HG03108 (cell line): ENCODE measurements at regions not wholly inside any gene's neighbourhood (a gene's known extent, or its start where the extent isn't known, plus 50 kb on each side); places are given as distances from the start of the nearest gene placed in this dataset.

ENCODE experiments used
- ATAC-seq: cut with Tn5 transposase; IDR thresholded peaks from one replicate; pipeline ENCODE4 v1.9.1; 2021; ENCODE audit warnings: moderate library complexity; ENCODE audit not compliant: unreplicated experiment

GRCh38 chr17:73750975-73751374 lies 106.7 kb upstream of the SDK2 start:
- no peak for ATAC-seq

GRCh38 chr17:73753751-73754496 lies 109.7 kb upstream of the SDK2 start:
- no peak for ATAC-seq

- ATAC-seq = no peak
Measured at GRCh38 chr17:73754886-73755400, 110.7 kb upstream of the SDK2 start.

- ATAC-seq = no peak
Measured at GRCh38 chr17:73757420-73757819, 113.2 kb upstream of the SDK2 start.

- ATAC-seq = no peak
Measured at GRCh38 chr17:73758245-73758644, 114.0 kb upstream of the SDK2 start.

GRCh38 chr17:73759324-73759723 lies 115.1 kb upstream of the SDK2 start:
- ATAC-seq = no peak

GRCh38 chr17:73759734-73760438 lies 115.6 kb upstream of the SDK2 start:
- no peak for ATAC-seq

- ATAC-seq = no peak
Measured at GRCh38 chr17:73760439-73760758, 116.2 kb upstream of the SDK2 start.

- no peak for ATAC-seq
Measured at GRCh38 chr17:73765824-73766563, 121.7 kb upstream of the SDK2 start.

- no peak for ATAC-seq
Measured at GRCh38 chr17:73767696-73768095, 123.5 kb upstream of the SDK2 start.

GRCh38 chr17:73768691-73769090 lies 124.4 kb upstream of the SDK2 start:
- ATAC-seq = no peak

GRCh38 chr17:73769479-73769878 lies 125.2 kb upstream of the SDK2 start:
- ATAC-seq = no peak

- ATAC-seq = no peak
Measured at GRCh38 chr17:73770115-73770848, 126.0 kb upstream of the SDK2 start.

- ATAC-seq = no peak
Measured at GRCh38 chr17:73770849-73771229, 126.6 kb upstream of the SDK2 start.

- ATAC-seq = no peak
Measured at GRCh38 chr17:73772107-73772705, 128.0 kb upstream of the SDK2 start.

GRCh38 chr17:73773702-73774101 lies 129.5 kb upstream of the SDK2 start:
- no peak for ATAC-seq

- ATAC-seq = no peak
Measured at GRCh38 chr17:73774852-73775251, 130.6 kb upstream of the SDK2 start.

- ATAC-seq = no peak
Measured at GRCh38 chr17:73776351-73777130, 132.3 kb upstream of the SDK2 start.

GRCh38 chr17:73777131-73777449 lies 132.8 kb upstream of the SDK2 start:
- no peak for ATAC-seq

- ATAC-seq = no peak
Measured at GRCh38 chr17:73782231-73782630, 138.0 kb upstream of the SDK2 start.
